ENCODE measurements at regions not wholly inside any gene's neighbourhood (a gene's known extent, or its start where the extent isn't known, plus 50 kb on each side); places are given as distances from the start of the nearest gene placed in this dataset.
A peak's percentile ranks its signal among the peaks of the same experiment; 100 is the strongest.

DNA sequence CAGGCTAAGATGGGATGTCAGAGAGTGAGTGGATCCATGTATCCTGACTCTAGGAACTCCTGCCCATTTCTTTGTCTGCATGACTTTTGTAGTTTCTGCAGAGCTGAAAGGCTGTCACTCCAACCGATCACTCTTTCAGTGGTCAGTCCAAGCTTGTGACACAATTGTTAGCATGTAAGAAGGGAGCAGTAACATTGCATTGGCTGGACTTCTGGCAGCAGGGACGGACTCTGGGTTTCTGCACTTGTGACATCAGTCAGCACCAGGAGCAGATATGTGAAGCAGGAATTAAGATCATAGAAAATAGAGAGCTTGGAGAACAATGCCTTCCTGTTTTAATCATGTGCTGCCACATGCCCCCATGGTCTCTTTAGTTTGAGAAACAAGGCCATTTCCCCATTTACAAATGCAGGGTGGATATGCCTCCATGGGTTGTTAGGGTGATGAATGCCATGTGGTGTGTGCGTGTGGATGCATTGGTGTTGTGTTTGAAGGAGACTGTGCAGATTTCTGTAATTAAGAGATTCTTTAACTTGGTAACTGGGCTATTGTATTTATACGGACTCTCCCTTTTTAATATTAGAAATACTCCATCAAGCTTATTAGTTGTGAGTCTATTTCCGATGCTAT is 214.3 kb upstream of the EPHA4 start:
- H3K27ac ChIP-seq = no peak overlapping the region
- H3K4me2 ChIP-seq (ENCODE audit: unreplicated experiment) = no peak overlapping the region
- TF ChIP-seq EZH2phosphoT487 (IDR thresholded peaks at IDR 0.05; ENCODE audit: insufficient read depth, low read depth) (no peak), EZH2 (IDR thresholded peaks at IDR 0.05; ENCODE audit: insufficient read depth, poor library complexity, severe bottlenecking) (no peak)
- no peak for DNase-seq
- no peak overlapping the region for H3K4me3 ChIP-seq
- no peaks in the 10 kb centered on the region for H3K27me3 ChIP-seq (replicated peaks; ENCODE audit: insufficient read depth)
- H4K20me1 ChIP-seq (ENCODE audit: insufficient read depth) = no peaks in the 10 kb centered on the region
- H3K4me1 ChIP-seq (ENCODE audit: insufficient read depth) = no peaks in the 10 kb centered on the region
- H3K36me3 ChIP-seq (ENCODE audit: low read depth) = no peaks in the 10 kb centered on the region
- H3K79me2 ChIP-seq (ENCODE audit: insufficient read depth) = no peaks in the 10 kb centered on the region
- 49 to 53% methylated on average over 5 of the region's 5 CpGs for WGBS, 2 experiments (ENCODE audit: low coverage in 1 of 2, low lambda C conversion rate in 2 of 2, missing lambda C conversion rate in 2 of 2)
- in situ Hi-C loops (cut with MboI) = no loop called here
- H3K9ac ChIP-seq = no peak overlapping the region
- no peaks in the 10 kb centered on the region for H3K9me2 ChIP-seq (ENCODE audit: insufficient read depth)
- H3K9me3 ChIP-seq (ENCODE audit: low read depth) = no peaks in the 10 kb centered on the region
- H2AFZ ChIP-seq = no peak overlapping the region
- no peaks in the 10 kb centered on the region for H3F3A ChIP-seq (ENCODE audit: insufficient read depth)

DNA sequence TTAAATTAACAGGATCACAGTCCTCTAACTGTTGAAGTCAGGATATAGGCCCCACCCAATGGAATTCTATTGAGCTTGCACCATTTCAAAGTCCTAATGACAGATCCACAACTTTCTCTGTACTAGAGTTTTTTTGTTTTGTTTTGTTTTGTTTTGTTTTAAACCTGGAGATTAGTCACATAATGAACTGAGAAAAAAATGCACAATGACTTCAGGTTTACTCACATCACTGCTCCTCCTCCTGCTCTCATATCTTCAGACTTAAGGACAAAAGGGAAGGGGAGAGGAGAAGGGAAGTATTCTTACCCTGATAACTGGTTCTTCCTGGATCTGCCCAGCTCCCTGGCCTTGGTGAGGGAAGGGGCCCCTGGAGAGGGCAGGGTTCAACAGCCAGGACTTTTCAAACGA is 208.2 kb upstream of the EPHA4 start:
- TF ChIP-seq EZH2 (IDR thresholded peaks at IDR 0.05; ENCODE audit: insufficient read depth, poor library complexity, severe bottlenecking) = no peak
- DNase-seq = peak; percentile 77
- peak overlapping the region; percentile 85 for H3K27ac ChIP-seq
- H3K27me3 ChIP-seq (replicated peaks; ENCODE audit: insufficient read depth) = no peaks in the 10 kb centered on the region
- in situ Hi-C loops (cut with MboI) = no loop called here
- peak overlapping the region; percentile 54 for H3K9ac ChIP-seq
- H2AFZ ChIP-seq = peak overlapping the region; percentile 71
- H3K9me3 ChIP-seq (ENCODE audit: low read depth) = no peaks in the 10 kb centered on the region
- no peaks in the 10 kb centered on the region for H3K9me2 ChIP-seq (ENCODE audit: insufficient read depth)
- H3K4me2 ChIP-seq (ENCODE audit: unreplicated experiment) = peak overlapping the region; percentile 71
- no peaks in the 10 kb centered on the region for H4K20me1 ChIP-seq (ENCODE audit: insufficient read depth)
- peak overlapping the region; percentile 42 for H3K4me3 ChIP-seq
- 41 to 79% methylated on average over 1 of the region's 1 CpG for WGBS, 2 experiments (ENCODE audit: low coverage in 1 of 2, low lambda C conversion rate in 2 of 2, missing lambda C conversion rate in 2 of 2)
- H3K4me1 ChIP-seq (ENCODE audit: insufficient read depth) = peaks cover 25% of the 10 kb centered on the region
- no peaks in the 10 kb centered on the region for H3K36me3 ChIP-seq (ENCODE audit: low read depth)
- H3F3A ChIP-seq (ENCODE audit: insufficient read depth) = peaks cover 27% of the 10 kb centered on the region
- no peaks in the 10 kb centered on the region for H3K79me2 ChIP-seq (ENCODE audit: insufficient read depth)

DNA sequence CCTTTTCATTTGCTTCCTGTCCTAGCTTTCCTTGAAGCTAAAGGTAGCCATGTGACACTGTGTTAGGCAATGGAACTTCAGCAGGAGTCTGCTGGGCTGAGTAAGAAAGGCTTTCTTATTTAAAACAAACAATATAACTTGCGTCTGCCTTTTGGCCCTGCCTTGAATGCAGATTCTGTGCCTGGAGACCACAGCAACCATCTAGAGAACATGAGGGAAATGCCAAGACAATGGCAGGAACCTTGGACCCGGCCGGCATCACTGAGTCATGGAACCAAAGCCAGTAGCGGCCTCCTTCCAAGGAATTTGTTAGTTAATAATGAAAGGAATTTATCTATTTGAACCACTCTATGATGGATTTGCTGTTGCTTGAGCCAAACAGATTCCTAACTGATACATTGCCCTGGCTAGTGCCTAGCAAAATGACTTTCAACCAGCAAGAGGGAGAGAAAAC is 207.5 kb upstream of the EPHA4 start:
- in situ Hi-C loops (cut with MboI) = no loop called here
- no peaks in the 10 kb centered on the region for H4K20me1 ChIP-seq (ENCODE audit: insufficient read depth)
- no peak for TF ChIP-seq EZH2 (IDR thresholded peaks at IDR 0.05; ENCODE audit: insufficient read depth, poor library complexity, severe bottlenecking)
- TF ChIP-seq EZH2phosphoT487 (IDR thresholded peaks at IDR 0.05; ENCODE audit: insufficient read depth, low read depth) = no peak
- no peaks in the 10 kb centered on the region for H3K27me3 ChIP-seq (replicated peaks; ENCODE audit: insufficient read depth)
- H3K9me3 ChIP-seq (ENCODE audit: low read depth) = no peaks in the 10 kb centered on the region
- peak overlapping the region; percentile 71; the same call in 1 of the 2 replicates for H2AFZ ChIP-seq
- H3K36me3 ChIP-seq (ENCODE audit: low read depth) = no peaks in the 10 kb centered on the region
- peak; percentile 91 for DNase-seq
- no peaks in the 10 kb centered on the region for H3K9me2 ChIP-seq (ENCODE audit: insufficient read depth)
- peaks cover 27% of the 10 kb centered on the region for H3F3A ChIP-seq (ENCODE audit: insufficient read depth)
- WGBS, 2 experiments (ENCODE audit: low coverage in 1 of 2, low lambda C conversion rate in 2 of 2, missing lambda C conversion rate in 2 of 2) = 4 to 6% methylated on average over 4 of the region's 4 CpGs
- H3K9ac ChIP-seq = peak overlapping the region; percentile 54
- peak overlapping the region; percentile 42 for H3K4me3 ChIP-seq
- no peaks in the 10 kb centered on the region for H3K79me2 ChIP-seq (ENCODE audit: insufficient read depth)
- H3K4me1 ChIP-seq (ENCODE audit: insufficient read depth) = peaks cover 25% of the 10 kb centered on the region
- H3K27ac ChIP-seq = peak overlapping the region; percentile 85
- H3K4me2 ChIP-seq (ENCODE audit: unreplicated experiment) = peak overlapping the region; percentile 71

DNA sequence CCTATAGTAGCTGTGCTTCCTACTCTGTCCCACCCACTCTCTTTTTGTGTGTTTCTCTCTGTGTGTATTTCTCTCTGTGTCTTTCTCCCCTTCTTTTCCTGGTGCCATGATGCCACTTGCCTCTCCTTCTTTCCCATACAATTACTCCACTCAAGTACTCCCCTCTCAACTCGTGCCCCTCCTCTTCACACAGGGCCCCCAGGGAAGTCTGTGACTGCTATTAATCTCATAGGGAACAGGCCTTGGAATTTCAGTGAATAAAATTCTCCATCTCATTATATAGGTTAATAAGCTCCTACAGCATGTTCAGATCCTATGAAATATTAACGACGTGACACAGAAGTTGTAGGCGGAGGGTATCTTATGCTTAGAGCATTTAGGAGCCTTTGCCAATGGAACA is 205.9 kb upstream of the EPHA4 start:
- Histone ChIP-seq H3K4me3 (no peak overlapping the region), H3K27me3 (replicated peaks; ENCODE audit: insufficient read depth) (no peaks in the 10 kb centered on the region), H3K79me2 (ENCODE audit: insufficient read depth) (no peaks in the 10 kb centered on the region), H3K9ac (no peak overlapping the region), H3K4me1 (ENCODE audit: insufficient read depth) (peaks cover 25% of the 10 kb centered on the region), H3K27ac (no peak overlapping the region), H3K36me3 (ENCODE audit: low read depth) (no peaks in the 10 kb centered on the region), H3K4me2 (ENCODE audit: unreplicated experiment) (no peak overlapping the region), H4K20me1 (ENCODE audit: insufficient read depth) (no peaks in the 10 kb centered on the region), H3K9me3 (ENCODE audit: low read depth) (no peaks in the 10 kb centered on the region), H3K9me2 (ENCODE audit: insufficient read depth) (no peaks in the 10 kb centered on the region), H2AFZ (no peak overlapping the region), H3F3A (ENCODE audit: insufficient read depth) (peaks cover 27% of the 10 kb centered on the region)
- no peak for DNase-seq
- in situ Hi-C loops (cut with MboI) = no loop called here
- 69 to 71% methylated on average over 4 of the region's 4 CpGs for WGBS, 2 experiments (ENCODE audit: low coverage in 1 of 2, low lambda C conversion rate in 2 of 2, missing lambda C conversion rate in 2 of 2)
- TF ChIP-seq EZH2phosphoT487 (IDR thresholded peaks at IDR 0.05; ENCODE audit: insufficient read depth, low read depth) (no peak), EZH2 (IDR thresholded peaks at IDR 0.05; ENCODE audit: insufficient read depth, poor library complexity, severe bottlenecking) (no peak)
